Chondrocyte (in vitro differentiated cells): ENCODE measurements at regions not wholly inside any gene's neighbourhood (a gene's known extent, or its start where the extent isn't known, plus 50 kb on each side); places are given as distances from the start of the nearest gene placed in this dataset.

Experiments
- DNase-seq: peaks from one replicate; pipeline ENCODE4 v3.0.0; 2021; ENCODE audit warnings: mixed read lengths, low spot score
- H3K27ac Mint-ChIP-seq: one replicate; pipeline ENCODE4 v1.8.0; 2021; ENCODE audit warnings: mild to moderate bottlenecking, moderate library complexity, mixed read lengths; ENCODE audit not compliant: unreplicated experiment
- H3K27me3 Mint-ChIP-seq: 2 replicates; pipeline ENCODE4 v1.8.0; 2021; ENCODE audit warnings: low read depth, mixed read lengths
- H3K36me3 Mint-ChIP-seq: 2 replicates; pipeline ENCODE4 v1.8.0; 2021; ENCODE audit warnings: low read depth, mixed read lengths
- H3K4me1 Mint-ChIP-seq: 2 replicates; pipeline ENCODE4 v1.8.0; 2021; ENCODE audit warnings: low read depth, mild to moderate bottlenecking, mixed read lengths
- H3K4me3 Mint-ChIP-seq: one replicate; pipeline ENCODE4 v1.8.0; 2021; ENCODE audit warnings: mild to moderate bottlenecking, moderate library complexity, mixed read lengths; ENCODE audit not compliant: unreplicated experiment
- H3K9me3 Mint-ChIP-seq: 2 replicates; pipeline ENCODE4 v1.8.0; 2021; ENCODE audit warnings: low read depth, mixed read lengths
- TF ChIP-seq, protein P1 (sequence below): fragments of 200-600 bp; sonication (generic); IDR thresholded peaks from 2 replicates; pipeline ENCODE4 v1.5.0; 2021; ENCODE audit warnings: antibody characterized with exemption, mild to moderate bottlenecking, moderate library complexity

DNA sequence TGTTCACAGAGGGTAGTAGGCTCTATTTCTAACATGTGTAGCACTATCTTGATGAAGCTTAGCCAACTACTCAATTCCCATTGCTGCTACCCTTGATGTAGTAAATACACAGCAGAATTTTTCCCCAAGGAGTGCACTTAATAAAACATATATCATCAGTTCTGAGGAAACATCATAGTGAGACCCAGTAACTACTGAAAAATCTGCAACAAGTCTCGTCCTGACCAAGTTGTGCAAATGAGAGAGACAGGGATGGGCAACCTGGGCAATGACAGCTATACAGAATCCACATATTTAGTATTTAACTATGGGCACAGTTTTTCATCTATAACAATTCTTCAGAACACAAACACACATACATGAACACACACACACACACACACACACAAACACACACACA is 1073.8 kb upstream of the SORCS1 start:
- H3K4me3 Mint-ChIP-seq, result no peak overlapping the region
- H3K27me3 Mint-ChIP-seq, result no peaks in the 10 kb centered on the region
- no peak overlapping the region for H3K27ac Mint-ChIP-seq
- TF ChIP-seq, protein P1, sequence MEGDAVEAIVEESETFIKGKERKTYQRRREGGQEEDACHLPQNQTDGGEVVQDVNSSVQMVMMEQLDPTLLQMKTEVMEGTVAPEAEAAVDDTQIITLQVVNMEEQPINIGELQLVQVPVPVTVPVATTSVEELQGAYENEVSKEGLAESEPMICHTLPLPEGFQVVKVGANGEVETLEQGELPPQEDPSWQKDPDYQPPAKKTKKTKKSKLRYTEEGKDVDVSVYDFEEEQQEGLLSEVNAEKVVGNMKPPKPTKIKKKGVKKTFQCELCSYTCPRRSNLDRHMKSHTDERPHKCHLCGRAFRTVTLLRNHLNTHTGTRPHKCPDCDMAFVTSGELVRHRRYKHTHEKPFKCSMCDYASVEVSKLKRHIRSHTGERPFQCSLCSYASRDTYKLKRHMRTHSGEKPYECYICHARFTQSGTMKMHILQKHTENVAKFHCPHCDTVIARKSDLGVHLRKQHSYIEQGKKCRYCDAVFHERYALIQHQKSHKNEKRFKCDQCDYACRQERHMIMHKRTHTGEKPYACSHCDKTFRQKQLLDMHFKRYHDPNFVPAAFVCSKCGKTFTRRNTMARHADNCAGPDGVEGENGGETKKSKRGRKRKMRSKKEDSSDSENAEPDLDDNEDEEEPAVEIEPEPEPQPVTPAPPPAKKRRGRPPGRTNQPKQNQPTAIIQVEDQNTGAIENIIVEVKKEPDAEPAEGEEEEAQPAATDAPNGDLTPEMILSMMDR, result no peak
- peaks cover 6% of the 10 kb centered on the region for H3K9me3 Mint-ChIP-seq
- no peak for DNase-seq
- no peaks in the 10 kb centered on the region for H3K4me1 Mint-ChIP-seq
- no peaks in the 10 kb centered on the region for H3K36me3 Mint-ChIP-seq

DNA sequence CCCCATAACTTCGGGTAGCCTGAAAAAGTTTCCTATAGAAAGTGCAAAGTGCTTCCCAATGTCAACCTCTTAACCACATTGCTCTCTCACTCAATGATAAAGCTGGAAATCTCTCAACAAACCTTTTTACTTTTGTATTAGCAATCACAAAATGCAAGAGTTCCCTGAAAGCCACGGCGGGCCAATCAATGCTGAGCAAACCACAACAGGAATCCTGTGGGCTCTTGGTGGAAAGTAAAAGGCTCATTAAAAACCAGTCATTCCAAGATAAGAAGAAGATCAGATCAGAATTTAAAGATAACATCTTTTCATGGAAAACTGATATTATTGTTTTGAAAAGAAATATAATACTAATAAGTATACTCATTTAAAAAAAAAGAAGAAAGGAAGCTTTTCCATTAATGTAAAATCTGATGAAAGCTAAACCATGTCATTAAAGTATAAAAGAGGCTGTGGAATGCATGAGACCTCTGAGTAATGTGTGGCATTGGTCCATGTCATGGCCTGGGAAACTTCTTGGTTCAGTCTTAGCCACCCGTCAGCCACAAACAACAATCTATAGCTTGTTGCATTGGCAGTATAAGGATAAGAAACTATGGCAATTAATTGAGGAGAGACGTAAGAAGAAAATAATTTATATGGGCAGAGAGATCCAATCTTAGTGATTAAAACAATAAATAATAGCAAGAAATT is 1066.1 kb upstream of the SORCS1 start:
- H3K9me3 Mint-ChIP-seq, result no peaks in the 10 kb centered on the region
- H3K27ac Mint-ChIP-seq, result no peak overlapping the region
- no peaks in the 10 kb centered on the region for H3K4me1 Mint-ChIP-seq
- H3K4me3 Mint-ChIP-seq, result no peak overlapping the region
- no peaks in the 10 kb centered on the region for H3K36me3 Mint-ChIP-seq
- H3K27me3 Mint-ChIP-seq, result peaks cover 4% of the 10 kb centered on the region
- TF ChIP-seq, protein P1, result no peak
- no peak for DNase-seq

DNA sequence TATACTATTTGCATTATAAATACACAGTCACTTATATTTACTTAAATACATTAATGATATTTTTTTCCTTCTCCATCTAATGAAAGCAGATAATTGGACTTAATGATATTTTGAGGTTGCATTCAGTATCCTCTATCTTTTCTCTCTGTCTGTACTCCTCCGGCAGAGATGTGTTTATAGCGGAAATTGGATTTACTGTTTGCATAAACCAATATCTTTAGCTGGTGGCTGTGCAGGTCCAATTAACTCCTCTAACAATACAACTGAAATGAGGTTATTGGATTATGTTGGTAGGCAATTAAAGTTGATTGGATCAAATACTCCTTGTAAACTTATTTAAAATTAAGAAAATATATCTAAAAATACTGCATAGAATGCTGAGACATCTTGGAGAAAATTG is 1044.2 kb upstream of the SORCS1 start:
- peaks cover 29% of the 10 kb centered on the region for H3K9me3 Mint-ChIP-seq
- H3K27me3 Mint-ChIP-seq, result no peaks in the 10 kb centered on the region
- H3K27ac Mint-ChIP-seq, result no peak overlapping the region
- H3K4me1 Mint-ChIP-seq, result no peaks in the 10 kb centered on the region
- no peaks in the 10 kb centered on the region for H3K36me3 Mint-ChIP-seq
- TF ChIP-seq, protein P1, result no peak
- no peak overlapping the region for H3K4me3 Mint-ChIP-seq
- no peak for DNase-seq

DNA sequence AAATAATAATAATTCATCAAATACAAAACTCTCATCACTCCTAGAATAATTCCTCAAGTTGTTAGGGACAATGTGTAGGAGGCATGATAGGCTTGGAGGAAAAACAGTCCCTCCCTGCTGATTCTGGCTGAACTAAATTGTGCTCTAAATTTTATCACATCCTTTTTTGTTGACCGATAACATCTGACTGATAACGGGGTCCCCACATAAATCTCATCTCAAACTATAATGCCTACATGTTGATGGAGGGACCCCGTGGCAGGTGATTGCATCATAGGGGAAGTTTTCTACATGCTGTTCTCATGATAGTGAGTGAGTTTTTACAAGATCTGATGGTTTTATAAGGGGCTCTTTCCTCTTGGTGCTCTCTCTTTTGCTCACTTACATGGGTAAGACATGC is 1043.5 kb upstream of the SORCS1 start:
- no peaks in the 10 kb centered on the region for H3K36me3 Mint-ChIP-seq
- H3K4me3 Mint-ChIP-seq, result no peak overlapping the region
- TF ChIP-seq, protein P1, result no peak
- H3K27me3 Mint-ChIP-seq, result no peaks in the 10 kb centered on the region
- H3K27ac Mint-ChIP-seq, result no peak overlapping the region
- H3K4me1 Mint-ChIP-seq, result no peaks in the 10 kb centered on the region
- no peak for DNase-seq
- peaks cover 25% of the 10 kb centered on the region for H3K9me3 Mint-ChIP-seq

DNA sequence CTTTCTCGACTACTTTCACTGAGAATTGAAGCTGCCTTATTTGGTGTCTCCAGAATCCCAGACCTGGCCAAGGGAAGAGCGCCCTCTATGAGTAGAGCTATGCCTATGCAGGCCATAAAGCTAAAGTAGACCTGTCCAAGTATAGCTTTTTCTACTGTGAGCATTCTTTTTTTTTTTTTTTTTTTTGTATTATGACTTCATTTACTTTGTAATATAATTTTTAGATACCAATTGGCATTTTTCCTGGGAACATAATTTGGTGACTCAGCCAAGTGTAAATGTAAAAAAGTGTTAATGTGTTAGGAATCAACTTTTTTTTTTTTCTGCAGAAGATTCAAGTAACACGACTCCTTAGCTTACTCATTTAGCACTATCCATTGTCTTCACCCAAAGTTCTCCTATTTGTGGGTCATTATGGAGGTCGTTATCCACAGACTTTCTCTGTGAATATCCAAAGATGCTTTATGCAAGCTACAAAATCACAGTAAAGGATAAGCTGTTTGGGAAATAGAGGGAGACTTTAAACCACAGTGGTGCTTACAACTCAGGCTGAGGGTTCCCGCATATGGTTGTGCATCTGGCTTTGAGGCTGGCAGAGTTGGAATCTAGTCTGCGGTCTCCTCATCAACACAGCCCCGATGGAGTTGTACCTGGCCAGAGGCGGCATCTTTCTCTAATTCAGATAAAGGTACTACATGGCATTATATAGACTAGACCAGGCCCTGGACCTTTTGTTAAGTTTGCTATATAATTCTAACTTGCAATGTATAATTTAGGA is 1040.2 kb upstream of the SORCS1 start:
- Mint-ChIP-seq H3K4me1 (no peaks in the 10 kb centered on the region), H3K4me3 (no peak overlapping the region), H3K36me3 (no peaks in the 10 kb centered on the region), H3K27me3 (no peaks in the 10 kb centered on the region), H3K27ac (no peak overlapping the region), H3K9me3 (peaks cover 7% of the 10 kb centered on the region)
- no peak for DNase-seq
- TF ChIP-seq, protein P1, result peak; percentile 54
